ENCODE measurements at regions not wholly inside any gene's neighbourhood (a gene's known extent, or its start where the extent isn't known, plus 50 kb on each side); places are given as distances from the start of the nearest gene placed in this dataset.
"Not testable (repeated sequence)": the region's sequence is repeated elsewhere in the genome, so short reads cannot be mapped to it uniquely, and the experiment has no call there.

DNA sequence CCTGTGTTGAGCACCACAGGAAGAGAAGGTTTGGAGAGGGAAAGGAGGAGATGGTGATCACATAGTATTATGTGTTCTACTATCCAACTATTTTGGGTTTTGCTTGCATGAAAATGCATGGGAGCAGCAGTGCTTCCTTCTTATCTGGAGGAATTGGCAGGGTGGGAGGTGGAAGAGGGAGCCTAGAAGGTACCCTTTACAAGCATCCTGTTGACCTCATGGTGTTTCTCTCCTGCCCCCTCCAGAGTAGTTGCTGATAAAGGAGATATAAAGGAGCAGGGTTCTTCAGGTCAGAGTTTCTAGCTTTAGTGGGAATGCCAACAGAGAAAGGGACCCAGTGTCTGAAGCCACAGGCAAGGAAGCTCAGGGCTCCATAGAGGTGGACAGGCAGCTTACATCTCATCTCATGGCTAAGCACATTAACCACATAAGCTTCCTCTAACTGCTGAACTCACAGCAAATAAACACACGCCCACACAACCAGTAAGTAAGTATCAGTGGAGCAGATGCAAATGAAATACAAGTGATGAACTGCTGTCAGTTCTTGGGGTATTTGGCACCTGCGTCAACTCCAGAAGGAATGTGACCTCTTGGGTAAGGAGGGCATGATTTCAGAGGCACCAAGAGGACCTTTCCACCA lies 174.2 kb upstream of the SLC38A2 start:
- no peak for DNase-seq

DNA sequence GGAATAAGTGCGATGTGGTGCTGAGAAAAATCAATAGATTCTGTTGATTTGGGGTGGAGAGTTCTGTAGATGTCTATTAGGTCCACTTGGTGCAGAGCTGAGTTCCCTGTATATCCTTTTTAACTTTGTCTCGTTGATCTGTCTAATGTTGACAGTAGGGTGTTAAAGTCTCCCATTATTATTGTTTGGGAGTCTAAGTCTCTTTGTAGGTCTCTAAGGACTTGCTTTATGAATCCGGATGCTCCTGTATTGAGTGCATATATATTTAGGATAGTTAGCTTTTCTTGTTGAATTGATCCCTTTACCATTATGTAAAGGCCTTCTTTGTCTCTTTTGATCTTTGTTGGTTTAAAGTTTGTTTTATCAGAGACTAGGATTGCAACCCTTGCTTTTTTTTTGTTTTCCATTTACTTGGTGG lies 170.8 kb upstream of the SLC38A2 start:
- DNase-seq = not testable (repeated sequence)

DNA sequence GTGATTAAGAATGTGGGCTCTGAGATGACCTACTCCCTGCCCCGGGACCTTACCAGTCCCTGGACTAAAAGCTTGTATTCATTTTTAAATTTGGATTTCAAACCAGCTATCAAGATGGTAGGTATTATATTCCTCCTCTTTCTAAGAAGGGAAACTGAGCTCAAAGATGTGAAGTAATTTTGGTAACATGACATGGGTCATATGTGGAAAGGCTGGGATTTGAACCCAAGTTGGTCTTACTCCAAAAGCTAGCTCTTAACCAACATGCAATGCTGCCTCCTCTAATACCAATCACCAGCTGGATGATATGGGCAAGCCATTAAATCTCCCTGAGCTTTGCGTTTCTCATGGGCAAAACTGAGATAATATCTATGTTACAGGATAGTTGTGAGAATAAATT lies 166.4 kb upstream of the SLC38A2 start:
- DNase-seq = no peak

DNA sequence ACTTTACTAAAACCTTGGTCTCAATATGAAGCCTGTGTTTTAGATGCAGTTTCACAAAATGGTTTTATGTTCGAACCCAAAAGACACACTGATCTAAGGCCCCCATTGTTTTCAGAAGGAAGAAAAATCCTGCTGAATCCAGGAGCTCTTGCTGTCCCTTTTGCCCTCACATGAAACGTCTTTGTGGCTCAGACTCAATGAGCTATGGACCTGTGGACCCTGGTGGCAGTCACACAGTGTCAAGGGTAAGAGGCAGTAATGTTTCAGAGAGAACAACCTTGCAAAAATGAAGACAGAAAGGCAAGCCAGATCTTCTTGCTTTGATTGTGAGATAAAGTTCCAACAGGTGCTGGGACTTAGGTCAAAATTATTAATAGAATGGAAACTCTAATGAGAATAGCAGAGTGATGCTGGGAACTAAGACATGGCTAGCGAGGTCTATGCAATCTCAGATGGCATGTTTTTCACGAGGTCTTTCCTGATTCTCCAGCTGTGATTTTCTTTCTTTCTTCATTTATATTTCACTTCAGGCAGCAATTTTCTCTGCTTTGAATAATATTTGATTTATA lies 164.9 kb upstream of the SLC38A2 start:
- DNase-seq = no peak

DNA sequence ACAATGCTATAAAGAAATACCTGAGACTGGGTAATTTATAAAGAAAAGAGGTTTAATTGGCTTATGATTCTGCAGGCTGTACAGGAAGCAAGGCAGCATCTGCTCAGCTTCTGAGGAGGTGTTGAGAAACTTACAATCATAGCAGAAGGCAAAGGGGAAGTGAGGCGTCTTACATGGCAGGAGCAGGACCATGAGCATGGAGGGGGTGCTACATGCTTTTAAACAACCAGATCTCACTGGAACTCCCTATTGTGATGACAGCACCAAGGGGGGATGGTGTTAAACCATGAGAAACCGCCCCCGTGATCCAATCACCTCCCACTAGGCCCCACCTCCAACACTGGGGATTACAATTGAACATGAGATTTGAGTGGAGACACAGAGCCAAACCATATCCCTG lies 163.7 kb upstream of the SLC38A2 start:
- not testable (repeated sequence) for DNase-seq

DNA sequence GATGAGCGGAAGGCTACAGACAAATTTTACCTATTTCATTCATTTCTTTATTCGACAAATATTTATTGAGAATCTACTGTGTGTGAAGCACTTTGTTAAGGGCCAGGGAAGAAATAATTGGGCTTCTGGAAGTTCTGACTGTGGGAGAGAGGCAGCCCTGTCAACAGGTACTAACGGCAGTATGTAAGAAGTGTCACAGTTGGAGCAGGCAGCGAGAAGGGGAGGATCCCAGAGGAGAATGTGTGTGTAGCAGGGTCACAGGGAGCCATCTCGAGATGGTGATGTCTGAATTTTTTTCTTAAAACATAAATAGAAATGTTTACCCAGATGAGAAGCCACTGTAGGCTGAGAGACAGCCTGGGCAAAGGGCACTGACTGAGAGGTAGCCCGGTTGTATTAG lies 163.3 kb upstream of the SLC38A2 start:
- no peak for DNase-seq

DNA sequence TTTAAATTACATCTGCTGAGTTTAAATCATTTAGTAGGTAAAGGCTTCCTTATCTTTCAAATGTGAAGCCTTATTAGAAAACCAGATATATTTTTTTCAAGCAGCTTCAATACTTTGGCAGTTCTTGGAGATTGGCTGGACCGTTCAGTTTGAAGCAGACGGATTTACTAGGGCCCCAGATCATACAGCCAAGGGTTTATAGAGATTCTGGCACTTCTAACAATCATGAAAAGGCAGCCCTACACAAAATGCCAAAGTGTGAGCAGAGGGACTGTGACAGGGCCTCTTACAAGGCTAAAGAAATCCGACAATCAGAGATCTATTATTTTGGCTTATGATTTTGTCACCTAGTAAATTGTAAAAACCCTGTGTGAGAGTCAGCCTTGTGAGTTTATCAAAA lies 162.8 kb upstream of the SLC38A2 start:
- no peak for DNase-seq

DNA sequence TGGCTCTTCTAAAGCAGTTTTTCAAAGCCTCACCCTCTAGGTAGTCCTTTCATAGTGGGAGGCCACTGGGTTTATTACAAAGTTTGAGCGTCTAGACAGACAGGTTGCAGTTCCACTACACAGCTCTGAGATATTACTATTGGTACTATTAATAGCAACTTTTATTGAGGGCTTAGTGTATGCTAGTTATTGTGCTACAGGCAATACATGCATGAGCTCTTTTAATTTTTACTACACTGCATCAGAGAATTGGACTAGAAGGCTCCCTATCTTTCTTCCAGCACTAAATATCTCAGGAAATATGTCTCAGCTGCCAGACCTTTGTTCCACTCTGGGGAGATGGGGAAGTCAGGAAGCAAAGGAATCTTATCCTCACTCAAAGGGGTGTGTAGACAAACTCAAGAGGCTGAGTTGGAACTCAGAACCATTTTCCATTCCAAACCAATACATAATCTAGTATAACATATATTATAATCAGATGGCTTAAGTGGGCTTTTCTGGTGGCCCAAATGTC lies 161.8 kb upstream of the SLC38A2 start:
- DNase-seq = no peak

DNA sequence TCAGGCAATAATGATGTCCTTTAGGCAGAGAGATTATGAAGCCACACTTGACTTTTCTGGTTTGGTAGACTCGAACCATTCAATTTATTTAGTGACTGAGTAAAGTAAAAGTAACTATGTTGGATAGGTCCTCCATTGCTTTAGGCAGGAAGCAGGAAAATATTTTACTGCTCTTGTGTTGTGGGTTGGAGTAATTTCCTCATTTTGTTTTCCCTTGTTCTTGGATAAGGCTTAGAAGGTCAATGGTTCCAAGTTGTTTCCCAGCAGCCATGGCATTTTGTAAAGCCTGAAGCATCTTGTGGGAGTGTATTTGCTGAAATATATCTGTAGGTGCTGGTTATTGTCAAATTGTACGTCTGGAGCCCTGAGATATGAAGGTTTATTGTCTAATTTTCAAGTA lies 161.2 kb upstream of the SLC38A2 start:
- no peak for DNase-seq

DNA sequence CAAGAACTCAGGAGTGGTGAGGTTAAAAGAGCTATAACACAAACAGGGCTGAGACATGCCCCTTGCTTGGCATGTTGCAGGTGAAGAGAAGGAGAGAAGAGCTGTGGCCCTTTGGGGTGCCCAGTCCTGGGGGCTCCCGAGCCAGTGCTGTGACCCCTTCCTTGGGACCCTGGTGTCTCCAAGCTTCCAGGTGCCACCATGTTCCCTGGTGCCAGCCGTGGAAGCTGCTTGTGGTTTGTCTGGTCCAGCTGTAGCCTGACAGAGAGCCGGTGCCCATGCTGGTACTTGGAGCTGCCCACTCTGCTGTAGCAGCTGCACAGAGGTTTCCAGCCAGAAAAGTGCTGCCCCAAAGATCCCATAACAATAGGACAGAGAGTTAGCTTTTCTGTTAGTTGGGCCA lies 159.2 kb upstream of the SLC38A2 start:
- no peak for DNase-seq

DNA sequence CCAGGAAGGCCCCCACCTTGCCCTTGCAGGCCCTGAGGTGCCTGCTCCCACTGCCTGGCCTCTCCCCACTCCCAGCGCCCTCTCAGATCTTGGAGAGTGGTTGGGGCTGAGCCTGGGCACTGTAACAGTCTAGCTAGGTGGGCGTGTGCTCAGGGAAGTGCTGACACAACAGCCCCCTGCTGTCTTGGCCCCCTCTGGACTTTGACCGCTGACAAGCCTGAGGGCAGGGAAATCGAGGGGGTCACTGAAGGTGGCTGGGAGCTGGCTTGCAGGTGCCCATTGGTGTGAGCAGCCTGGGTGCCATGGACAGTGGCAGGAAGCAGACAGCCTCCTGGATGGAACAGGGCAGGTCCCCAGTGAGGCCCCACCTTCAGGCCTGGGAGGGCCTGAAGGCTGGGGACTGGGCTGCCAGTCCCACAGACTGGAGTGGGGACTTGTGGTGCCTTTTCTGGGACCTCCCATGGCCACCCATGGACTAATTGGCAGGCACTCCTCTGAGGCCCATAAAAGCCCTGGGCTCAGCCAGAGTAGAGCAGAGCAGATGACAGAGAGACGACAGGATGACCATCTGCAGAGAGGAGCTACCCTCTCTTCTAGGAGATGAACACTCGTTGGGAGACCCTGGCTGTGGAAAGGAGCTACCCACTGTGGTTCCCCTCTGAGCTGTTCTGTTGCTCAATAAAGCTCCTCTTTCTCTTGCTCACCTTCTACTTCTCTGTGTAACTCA lies 158.6 kb upstream of the SLC38A2 start:
- DNase-seq = no peak

DNA sequence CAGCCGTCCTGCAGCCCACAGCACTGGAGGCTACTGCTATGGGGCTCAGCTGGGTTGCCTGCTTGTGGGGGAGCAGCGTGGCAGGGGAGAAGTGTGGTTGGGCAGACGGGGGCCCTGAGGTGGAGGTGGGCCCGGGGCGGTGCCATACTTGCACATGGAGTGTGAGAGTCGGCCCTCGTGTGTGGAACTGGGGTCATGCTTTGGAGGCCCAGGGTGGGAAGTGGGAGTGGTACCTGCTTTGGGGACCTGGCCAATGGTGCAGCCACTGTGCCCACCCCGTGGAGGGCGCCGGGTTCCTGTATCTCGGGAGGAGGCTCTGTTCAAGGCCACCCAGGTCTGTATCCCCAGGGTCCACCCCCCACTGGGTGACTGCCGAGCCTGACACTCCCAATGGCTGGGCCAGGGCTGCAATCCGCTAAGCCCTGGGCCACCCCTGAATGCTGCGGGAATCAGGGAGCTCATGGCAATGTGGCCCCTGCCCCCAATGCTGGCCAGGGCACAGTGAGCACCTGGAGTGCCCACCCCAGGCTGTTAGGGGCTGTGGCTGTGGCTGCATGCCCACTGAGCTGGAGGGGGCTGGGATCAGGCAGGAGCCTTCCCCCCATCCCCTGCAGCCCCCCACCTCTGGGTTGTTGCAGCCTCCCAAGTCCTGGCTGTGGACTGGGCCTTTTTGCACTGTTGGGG lies 157.9 kb upstream of the SLC38A2 start:
- no peak for DNase-seq

DNA sequence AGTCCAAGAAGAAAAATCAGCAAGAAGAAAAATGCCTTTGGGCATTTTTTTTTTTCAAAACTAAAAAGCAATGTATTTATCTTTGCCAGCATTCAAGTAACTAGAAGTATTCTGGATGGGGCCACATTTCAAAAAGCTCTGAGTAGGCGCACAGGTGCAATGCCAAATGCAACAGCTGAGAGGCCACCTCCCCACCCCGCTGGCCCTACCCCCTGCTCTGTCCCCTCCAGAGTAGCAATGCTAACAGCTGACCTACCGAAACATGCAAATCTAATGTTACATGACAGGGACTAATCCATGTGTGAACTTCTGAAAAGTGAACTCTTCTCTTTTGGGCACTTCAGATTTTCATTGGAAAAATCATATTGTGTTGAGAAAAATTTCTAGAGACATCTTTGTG lies 153.7 kb upstream of the SLC38A2 start:
- no peak for DNase-seq

DNA sequence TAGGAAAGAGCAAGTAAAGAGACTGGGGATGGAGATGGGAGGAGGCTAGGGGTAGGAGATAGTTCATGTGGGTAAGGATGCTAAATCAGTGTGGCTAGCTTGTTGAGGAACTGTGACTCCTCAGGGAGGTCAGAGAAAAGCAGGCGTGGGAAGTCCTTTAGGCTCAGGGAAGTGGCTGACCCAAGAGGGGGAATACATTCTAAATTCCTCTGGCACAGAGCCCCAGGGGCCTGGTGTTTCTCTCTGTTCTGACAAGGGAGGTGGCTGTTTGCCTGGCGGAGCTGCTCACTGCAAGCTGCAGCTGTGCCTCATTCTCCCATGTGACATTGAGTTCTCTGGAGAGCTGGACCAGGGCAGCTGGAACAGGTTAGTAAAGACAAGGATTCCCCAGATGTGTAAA lies 152.2 kb upstream of the SLC38A2 start:
- DNase-seq = no peak

DNA sequence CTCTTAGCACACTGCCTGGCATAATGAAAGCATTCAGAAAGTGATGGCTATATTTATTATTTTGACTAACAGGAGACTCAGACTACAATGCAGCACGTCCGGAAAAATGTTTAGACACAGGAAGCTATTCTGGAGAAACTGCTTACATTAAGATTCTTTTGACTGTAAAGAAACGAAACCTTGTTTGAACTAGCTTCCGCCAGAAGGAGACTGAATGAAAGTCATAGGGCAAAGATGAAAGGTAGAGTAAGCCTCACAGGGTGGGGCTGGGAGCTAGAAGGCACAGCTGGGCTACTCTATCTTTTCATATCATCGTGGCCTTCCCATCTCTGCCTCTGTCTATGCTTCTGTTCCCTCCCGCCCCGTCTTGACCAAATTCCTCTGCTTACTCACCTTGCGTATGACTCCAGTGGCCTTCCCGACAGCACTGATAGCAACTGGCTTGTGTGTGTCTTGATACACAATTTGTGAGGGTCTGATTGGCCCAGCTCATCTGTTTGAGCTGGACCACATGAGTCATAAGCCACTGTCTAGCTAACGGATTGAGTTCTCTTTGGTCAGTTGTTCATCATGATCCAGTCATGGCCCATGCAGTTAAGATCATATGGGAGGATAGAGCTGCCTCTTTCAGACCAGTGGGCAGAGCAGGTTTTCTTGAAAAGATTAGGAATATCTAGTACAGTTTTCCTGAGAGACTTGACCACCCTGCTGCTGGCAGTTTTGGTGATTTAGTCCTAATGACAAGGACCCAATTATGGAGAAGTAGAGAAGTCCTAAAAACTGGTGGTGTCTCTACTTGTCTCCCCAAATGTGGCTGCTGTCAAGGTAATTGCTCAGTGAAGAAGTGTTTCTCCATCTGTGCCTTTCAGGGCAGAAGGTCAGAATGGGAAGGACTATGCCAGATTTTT lies 151.5 kb upstream of the SLC38A2 start:
- DNase-seq = no peak

DNA sequence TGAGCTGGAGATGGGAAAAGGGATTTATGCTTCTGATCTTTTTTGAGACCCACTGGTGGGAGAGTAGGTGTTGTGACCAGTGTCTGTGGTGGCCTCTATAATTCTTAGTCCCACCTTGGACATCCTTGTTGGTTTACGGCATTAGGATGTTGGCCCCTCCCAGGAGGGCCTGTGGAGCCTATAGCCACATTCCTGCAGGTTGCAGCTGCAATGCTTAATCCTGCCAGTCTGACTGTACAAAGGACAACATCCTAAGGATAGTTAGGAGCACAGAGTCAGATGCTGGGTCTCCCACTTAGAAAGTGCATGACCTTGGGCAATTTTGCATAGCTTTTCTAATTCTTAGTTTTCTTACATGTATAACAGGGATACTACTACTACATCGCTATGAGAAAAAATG lies 150.9 kb upstream of the SLC38A2 start:
- DNase-seq = no peak

DNA sequence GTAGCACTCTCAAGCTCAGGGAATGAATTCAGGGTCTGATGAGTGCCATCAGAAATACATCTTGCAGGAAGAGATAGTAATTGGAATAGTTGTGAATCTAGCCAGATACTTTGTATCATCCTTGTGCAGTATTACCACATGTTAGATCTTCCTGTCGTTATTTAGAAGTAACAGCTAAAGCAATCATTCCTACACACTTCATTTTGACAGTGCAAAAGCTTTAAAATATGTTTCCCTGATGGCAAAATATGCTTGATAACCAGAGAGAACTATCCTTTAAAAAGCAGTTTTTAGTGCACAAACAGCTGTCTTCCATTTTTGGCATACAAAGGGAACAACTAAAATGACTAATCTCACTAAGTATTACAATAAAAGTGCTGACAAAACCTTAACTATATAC lies 149.5 kb upstream of the SLC38A2 start:
- no peak for DNase-seq

DNA sequence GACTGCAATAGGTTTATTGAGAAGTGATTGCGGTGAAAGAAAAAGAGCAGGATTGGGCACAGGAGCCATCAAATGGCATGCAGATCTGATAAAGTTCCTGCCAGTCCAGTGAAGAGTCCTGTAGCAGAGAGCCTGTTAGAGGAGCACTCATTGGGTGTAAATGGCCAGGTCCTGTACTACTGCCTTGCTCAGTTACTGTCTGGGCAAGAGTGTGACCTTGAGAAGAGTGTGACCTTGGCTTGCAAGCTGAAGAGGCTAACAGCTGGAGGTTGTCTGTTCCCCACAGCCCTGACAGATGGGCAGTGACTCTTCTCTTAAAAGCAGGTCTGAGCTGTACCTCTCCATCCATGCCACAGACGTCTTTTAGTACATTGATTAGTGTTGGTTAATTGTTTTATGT lies 148.6 kb upstream of the SLC38A2 start:
- DNase-seq = no peak

DNA sequence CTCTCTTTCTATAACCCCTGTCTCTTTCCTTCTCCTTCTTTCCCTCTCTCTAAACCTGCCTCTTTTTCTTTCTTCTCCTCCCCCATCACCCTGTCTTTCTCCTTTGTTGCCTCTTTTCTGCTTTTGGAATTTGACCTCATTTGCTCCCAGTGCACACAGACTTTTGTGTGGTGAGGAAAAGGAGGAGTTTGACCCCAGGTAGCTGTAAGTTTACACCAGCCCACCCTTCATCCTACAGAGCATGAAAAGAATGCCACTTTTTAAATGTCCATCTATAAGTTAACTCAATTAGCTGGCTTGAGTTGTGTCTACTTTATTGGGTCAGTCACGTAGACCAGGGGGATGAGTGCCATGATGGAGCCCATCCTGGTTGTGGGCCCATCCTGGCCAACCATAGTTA lies 146.8 kb upstream of the SLC38A2 start:
- DNase-seq = no peak

DNA sequence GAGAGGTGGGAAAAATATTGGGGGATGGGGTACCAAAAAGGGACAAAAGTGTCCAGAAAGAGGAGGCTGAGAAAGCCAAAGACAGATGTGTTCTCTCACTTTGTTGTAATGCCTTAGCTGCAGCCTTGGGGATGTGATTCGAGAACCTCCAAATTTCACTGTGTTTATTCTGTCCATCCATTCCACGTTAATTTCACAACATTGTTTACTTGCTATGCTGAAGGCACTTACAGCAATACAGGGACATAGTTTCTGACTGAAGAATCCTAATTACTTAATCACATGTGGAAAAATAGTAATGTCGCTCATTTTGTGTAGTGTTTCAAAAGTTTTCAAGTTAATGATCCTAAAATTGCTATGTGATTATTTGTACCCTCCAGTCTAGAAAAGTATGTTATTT lies 146.2 kb upstream of the SLC38A2 start:
- no peak for DNase-seq

DNA sequence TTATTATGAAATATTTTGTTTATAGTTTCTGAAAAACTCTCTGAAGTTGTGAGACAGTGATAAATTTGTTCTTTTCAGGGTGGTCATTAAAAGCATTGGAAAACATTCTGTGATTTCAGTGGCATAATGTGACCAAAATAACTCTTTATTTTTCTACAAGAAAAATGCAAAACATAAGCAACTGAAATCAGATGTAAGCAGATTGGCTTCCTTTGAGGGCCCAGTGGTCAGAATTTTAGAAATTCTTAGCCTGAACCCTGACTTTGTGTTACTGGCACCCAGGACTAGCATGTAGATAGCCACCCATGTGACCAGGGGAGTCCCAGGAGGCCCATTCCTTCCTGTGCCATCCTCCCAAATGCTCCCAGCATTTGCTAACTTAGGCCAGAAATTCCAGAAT lies 145.6 kb upstream of the SLC38A2 start:
- no peak for DNase-seq

DNA sequence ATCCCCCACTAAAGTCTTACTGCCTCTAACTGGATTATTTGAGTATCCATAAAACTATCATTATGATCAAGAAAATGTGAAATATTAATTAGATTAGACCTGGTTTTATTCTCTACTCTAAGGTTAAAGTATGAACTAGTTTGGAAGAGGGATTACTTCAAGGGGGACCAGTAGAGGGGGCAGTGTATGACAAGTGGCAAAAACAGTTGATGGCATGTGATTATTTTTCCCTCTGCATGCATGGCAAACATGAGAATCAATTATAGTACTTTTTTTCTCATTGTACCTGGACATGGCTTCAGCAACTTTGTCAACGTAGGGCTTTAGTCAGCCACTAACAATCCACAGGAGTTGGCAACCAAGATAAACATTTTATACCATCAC lies 145.0 kb upstream of the SLC38A2 start:
- DNase-seq = no peak

Measured in NCI-H2029 treated with DMSO at 0.1 percent for 48 hours (cell line).